CD4-positive, alpha-beta T cell treated with Interleukin-6 for 4 hours (primary cell): ENCODE measurements at regions not wholly inside any gene's neighbourhood (a gene's known extent, or its start where the extent isn't known, plus 50 kb on each side); places are given as distances from the start of the nearest gene placed in this dataset.

Source experiments
- DNase-seq: peaks from one replicate; pipeline ENCODE4 v3.0.0-alpha.2; 2020; ENCODE audit warnings: mixed read lengths

GRCh38 chr9:126017758-126018157 is 270.6 kb downstream of the PBX3 start:
- no peak for DNase-seq

DNA sequence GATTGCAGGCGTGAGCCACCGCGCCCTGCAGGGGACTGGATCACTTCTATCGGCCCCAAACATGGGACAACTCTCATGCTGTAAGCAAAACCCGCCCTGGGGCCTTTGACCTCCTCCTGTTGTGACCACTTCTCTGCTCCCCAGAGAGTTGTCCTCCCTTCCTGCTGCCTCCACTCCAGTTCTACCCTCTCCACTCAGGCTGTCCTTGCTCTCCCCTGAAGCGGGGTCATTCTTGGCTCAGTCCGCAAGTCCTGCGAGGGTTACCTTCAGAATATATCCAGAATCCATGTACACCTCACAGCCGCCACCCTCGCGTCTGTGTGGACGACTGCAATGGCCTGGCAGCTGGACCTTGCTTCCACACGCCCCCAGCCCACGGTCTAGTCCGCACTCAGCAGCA is 273.7 kb downstream of the PBX3 start:
- DNase-seq, result no peak

DNA sequence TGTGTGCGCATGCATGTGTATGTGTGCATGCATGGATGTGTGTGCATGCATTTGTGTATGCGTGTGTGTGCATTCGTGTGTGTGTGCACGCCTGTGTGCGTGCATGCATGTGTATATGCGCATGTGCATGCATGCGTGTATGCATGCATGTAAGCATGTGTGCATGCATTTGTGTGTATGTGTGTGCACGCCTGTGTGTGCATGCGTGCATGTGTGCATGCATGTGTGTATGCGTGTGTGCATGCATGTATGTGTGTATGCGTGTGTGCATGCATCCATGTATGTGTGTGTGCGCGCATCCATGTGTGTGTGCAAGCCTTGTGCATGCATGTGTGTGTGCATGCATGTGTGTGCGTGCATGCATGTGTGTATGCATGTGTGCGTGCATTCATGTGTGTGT is 276.8 kb downstream of the PBX3 start:
- DNase-seq, result no peak

- DNase-seq, result no peak
These were observed 277.5 kb downstream of the PBX3 start for GRCh38 chr9:126024581-126025230.

GRCh38 chr9:126025991-126026390 is 278.8 kb downstream of the PBX3 start:
- no peak for DNase-seq

DNA sequence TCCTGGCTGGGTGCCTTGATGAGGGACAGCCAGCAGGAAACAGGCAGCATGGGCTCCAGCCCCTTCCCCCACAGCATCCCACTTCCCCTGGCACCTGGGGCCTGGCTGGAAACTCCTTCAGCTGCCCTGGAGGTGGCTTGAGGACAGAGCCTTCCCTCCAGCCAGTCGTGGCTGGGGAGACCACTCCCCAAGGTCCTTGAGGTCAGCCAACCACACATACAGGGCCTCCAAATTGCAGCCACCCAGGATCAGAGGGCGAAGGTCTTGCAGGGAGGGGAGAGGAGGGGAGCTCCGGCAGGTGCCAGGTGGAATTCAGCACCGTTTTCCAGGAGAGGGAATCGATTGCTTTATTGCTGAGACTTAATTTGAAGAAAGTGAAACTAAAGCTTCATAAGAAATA is 280.4 kb downstream of the PBX3 start:
- DNase-seq, result no peak

- no peak for DNase-seq
These were observed 281.6 kb downstream of the PBX3 start for GRCh38 chr9:126028746-126029145.

DNA sequence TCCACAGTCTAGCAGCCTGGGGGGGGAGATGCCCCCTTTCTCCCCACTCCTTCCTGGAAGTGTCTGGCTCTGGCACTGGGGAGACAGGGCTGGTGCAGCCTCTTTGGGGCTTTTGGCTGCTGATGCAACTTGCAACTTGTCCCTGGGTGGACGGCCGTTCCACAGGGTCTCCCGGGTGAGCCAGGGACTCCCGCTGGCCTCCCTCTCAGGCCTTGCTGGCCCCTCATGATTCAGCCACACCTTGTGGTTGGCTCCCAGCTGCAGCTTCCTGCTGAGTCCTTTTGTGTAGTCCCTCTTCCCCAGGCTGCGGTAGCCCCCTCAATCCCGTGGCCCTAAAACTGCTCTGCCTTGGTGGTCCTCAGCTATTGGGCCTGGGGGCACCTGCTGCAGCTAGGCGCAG is 283.5 kb downstream of the PBX3 start:
- DNase-seq, result no peak

DNA sequence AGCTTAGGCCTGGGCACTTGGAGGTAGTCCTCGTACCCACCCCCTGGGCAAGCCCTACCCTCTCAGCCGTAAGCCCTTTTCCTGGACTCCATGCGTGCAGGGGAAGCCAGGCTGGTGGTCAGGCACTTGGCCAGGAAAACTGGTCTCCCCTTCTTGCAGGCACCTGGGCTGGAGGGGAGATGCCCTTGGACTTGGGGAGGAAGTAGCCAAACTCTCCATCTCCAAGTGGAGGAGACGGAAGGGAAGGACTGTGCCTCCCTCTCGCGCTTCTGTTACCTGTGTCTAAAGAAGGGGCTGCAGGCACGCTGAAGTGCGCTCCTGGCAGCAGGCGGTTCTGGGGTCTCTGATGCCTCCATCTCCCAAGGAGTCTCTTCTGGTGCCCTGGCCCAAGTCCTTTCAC is 283.9 kb downstream of the PBX3 start:
- no peak for DNase-seq

DNA sequence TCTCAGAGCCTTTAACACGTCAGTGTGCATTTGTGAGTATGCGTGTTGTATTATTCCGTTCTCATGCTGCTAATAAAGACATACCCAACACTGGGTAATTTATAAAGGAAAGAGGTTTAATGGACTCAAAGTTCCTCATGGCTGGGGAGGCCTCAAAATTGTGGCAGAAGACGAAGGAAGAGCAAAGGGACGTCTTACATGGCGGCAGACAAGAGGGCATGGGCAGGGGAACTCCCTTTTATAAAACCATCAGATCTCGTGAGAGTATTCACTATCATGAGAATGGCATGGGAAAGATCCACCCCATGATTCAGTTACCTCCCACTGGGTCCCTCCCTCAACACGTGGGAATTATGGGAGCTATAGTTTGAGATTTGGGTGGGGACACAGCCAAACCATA is 285.0 kb downstream of the PBX3 start:
- no peak for DNase-seq

DNA sequence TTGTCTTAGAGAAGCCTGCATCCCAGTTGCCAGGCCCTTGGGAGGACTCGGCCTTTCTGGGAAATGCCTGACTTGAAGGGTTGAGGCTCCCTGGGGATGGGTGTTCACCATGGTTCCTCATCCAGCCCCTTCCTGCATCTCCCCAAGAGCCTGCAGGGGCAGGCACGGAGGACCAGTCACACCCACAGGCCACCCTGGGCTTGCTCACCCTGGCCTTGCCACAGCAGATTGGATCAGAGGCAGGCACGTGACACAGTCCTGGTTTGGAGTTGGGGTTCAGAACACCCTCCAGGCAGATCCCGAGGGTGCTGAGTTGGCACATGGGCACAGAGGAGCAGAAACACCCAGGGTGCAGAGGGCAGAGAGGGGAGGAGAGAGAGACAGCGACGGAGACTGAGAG is 286.1 kb downstream of the PBX3 start:
- no peak for DNase-seq

- no peak for DNase-seq
These were observed 286.8 kb downstream of the PBX3 start for GRCh38 chr9:126033956-126034355.

DNA sequence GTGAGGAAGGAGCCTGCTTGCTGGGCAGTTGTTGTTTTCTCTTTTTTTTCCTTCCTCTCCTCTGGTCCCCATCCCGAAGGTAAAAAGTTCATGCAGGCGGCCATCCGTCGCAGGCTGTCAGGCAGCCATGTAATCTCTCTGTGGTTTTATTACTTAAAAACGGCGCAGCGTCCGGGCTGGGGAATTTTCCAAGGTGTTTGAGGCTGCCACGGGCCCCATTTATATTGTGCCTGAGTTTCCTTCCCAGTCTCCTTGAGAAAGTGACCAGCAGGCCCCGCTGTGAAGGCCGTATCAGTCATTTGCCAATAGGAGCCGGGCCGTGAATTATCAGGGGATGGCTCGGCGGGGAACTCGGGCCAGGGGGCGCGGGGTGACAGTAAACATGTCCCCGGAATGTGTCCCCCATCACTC is 289.7 kb downstream of the PBX3 start:
- DNase-seq, result no peak

DNA sequence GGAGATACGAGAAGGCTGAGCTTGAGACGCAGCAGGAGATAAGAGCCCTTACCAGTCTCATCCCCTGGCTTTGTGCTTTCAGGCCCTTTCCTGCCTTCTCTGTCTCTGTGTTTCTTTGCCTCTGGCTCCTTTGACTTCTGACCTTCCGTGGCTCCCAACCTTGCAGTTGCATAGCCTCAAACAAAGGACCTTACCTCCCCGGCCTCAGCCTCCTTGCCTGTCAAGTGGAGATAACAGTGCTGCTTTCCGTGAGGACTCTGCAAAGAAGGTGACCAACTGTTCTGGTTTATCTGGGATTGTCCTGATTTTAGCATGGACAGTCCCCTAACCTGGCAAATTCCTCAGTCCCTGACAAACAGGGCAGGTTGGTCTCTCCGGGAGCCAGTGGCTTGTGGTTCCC is 287.8 kb upstream of the MVB12B start:
- no peak for DNase-seq

DNA sequence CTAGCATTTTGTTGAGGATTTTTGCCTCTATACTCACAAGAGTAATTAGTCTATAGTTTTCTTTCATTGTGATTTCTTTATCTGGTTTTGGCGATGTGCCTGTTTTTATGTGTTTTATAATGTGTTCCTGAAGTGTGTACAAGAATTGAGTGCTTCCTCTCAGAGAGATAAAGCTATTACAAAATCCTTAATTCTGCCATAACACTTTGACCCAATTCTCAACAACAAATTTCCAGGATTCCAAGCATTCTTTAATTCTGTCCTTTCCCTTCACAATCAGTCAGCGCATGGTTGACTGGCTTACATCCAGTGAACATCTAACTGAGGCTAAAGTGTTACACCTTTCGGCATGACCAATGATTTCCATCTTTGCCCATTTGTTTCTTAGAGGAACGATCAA is 282.9 kb upstream of the MVB12B start:
- DNase-seq, result no peak

- no peak for DNase-seq
These were observed 277.5 kb upstream of the MVB12B start for GRCh38 chr9:126049088-126049487.

- no peak for DNase-seq
These were observed 276.6 kb upstream of the MVB12B start for GRCh38 chr9:126049896-126050604.

DNA sequence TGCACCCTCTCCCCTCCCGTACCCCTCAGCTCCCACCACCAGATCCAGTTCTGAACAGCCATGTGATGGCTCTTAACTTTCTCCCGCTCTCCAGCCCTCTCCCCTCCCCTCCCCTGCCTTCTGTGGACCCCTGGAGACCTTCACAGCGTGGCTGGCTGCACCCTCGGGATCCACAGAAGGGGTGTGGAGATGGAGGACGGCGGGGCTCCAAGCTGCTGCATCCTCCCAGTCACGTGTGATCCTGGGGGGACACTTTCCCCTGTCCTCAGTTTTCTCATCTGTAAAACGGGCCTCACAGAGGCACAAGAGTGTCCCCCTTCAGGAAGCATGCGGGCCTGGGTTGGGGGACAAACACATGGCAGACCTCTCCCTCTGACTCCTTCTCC is 276.0 kb upstream of the MVB12B start:
- no peak for DNase-seq

GRCh38 chr9:126051446-126052130 is 275.0 kb upstream of the MVB12B start:
- no peak for DNase-seq

GRCh38 chr9:126052791-126053190 is 273.8 kb upstream of the MVB12B start:
- no peak for DNase-seq

DNA sequence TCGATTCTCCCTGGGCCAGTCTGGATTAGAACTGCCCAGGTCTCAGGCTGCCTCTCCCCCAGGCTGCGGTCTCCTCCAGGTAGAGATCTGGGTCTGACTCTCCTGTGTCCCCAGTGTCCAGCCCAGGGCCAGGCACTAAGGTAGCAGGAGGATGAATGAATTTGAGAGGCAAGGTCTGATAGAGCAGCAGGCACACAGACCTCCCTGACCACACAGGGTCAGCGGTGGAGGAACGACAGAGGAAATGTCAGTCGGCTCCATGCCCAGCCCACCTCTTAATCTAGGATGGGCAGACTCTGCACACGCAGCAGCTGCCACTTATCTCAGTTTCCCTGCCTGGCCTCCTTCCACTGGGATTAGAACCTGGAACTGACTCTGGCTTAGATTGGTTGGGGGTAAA is 272.7 kb upstream of the MVB12B start:
- DNase-seq, result no peak

DNA sequence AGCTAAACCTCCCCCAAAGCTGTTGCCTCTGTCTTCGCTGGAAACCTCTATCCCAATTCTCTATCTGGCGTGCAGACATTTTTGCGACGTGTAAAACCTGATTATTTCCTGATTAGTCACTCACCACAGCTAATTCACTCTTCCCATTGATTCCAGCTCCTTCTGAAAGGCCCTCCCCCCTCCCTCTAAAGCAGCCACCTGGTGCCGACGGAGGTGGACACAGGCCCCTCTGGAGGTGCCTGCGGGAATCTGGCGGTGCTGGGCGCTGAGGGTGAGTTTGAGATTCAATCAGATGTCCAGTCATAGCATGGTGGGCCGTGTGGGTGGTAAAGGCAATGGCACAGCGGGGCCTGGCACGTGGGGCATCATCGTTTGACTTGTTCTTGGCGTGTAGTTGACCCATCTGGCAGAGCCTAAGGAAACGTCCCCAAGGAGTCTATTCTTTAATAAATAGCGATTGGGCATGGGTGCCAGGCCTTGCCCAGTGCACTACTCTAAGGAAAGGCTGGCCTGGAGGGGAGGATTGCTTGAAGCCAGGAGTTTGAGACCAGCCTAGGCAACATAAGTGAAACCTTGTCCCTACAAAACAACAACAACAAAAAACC is 271.1 kb upstream of the MVB12B start:
- no peak for DNase-seq

- no peak for DNase-seq
These were observed 270.2 kb upstream of the MVB12B start for GRCh38 chr9:126056312-126057021.
